Activated naive CD4-positive, alpha-beta T cell treated with anti-CD3 and anti-CD28 coated beads, Interleukin-2, amount 50 U/mL, for 72 hours (primary cell): ENCODE measurements at regions not wholly inside any gene's neighbourhood (a gene's known extent, or its start where the extent isn't known, plus 50 kb on each side); places are given as distances from the start of the nearest gene placed in this dataset.

Source experiments
- ATAC-seq, 2 donors: fragments of 150-1000 bp; cut with Tn5 transposase; 2 replicates each; pipeline ENCODE4 v1.10.0; 2021; ENCODE audit warnings: mild to moderate bottlenecking in 2 of 2, moderate library complexity in 2 of 2
- DNase-seq, 2 donors: peaks; one replicate each; pipeline ENCODE4 v3.0.0; 2021 to 2022; ENCODE audit warnings: low spot score in 2 of 2
- H3K27ac Mint-ChIP-seq, 2 donors: one replicate each; pipeline ENCODE4 v1.8.0; 2022; ENCODE audit warnings: mild to moderate bottlenecking in 2 of 2, mixed read lengths in 2 of 2
- H3K36me3 Mint-ChIP-seq, 2 donors: one replicate each; pipeline ENCODE4 v1.8.0; 2022; ENCODE audit warnings: mixed read lengths in 2 of 2
- H3K9me3 Mint-ChIP-seq, 2 donors: one replicate each; pipeline ENCODE4 v1.8.0; 2022; ENCODE audit warnings: mixed read lengths in 2 of 2

GRCh38 chr4:71243091-71243833 lies 95.6 kb upstream of the SLC4A4 start:
- DNase-seq, result no peak
- Mint-ChIP-seq H3K27ac (no peak overlapping the region), H3K36me3 (no peaks in the 10 kb centered on the region), H3K9me3 (no peaks in the 10 kb centered on the region)
- no peak for ATAC-seq

DNA sequence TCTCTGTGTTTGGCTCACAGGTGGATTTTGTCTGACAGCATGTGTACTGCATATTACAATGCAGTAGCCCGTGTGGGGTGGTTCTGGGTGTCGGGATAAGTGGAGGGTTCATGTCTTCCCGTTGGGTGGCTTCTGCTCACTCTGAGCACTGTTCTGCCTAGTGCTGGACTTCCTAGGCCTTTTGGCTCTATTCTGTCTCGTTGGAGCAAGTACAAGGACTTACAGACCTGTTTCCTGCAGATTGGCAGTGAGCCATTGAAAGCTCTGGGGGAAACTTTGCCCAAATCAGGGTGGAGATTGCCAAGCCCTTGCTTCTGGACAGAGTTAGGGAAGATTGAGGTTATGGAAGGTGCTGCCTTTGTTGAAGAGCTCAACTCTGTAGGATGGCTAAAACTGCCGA lies 91.1 kb upstream of the SLC4A4 start:
- Mint-ChIP-seq H3K27ac (no peak overlapping the region), H3K36me3 (no peaks in the 10 kb centered on the region), H3K9me3 (no peaks in the 10 kb centered on the region)
- DNase-seq (no peak), ATAC-seq (no peak)

- ATAC-seq, result no peak
- Mint-ChIP-seq H3K36me3 (no peaks in the 10 kb centered on the region), H3K27ac (no peak overlapping the region), H3K9me3 (no peaks in the 10 kb centered on the region)
- no peak for DNase-seq
Measured at GRCh38 chr4:71251261-71251660, 87.6 kb upstream of the SLC4A4 start.

GRCh38 chr4:71253545-71253944 lies 85.3 kb upstream of the SLC4A4 start:
- no peak for ATAC-seq
- Mint-ChIP-seq H3K27ac (no peak overlapping the region), H3K9me3 (no peaks in the 10 kb centered on the region), H3K36me3 (no peaks in the 10 kb centered on the region)
- DNase-seq, result no peak

GRCh38 chr4:71254451-71255012 lies 84.3 kb upstream of the SLC4A4 start:
- Mint-ChIP-seq H3K27ac (no peak overlapping the region), H3K9me3 (no peaks in the 10 kb centered on the region), H3K36me3 (no peaks in the 10 kb centered on the region)
- no peak for DNase-seq
- no peak for ATAC-seq

GRCh38 chr4:71255976-71256375 lies 82.8 kb upstream of the SLC4A4 start:
- DNase-seq (no peak), ATAC-seq (no peak)
- no peak overlapping the region for H3K27ac Mint-ChIP-seq
- H3K9me3 Mint-ChIP-seq, result no peaks in the 10 kb centered on the region
- no peaks in the 10 kb centered on the region for H3K36me3 Mint-ChIP-seq

DNA sequence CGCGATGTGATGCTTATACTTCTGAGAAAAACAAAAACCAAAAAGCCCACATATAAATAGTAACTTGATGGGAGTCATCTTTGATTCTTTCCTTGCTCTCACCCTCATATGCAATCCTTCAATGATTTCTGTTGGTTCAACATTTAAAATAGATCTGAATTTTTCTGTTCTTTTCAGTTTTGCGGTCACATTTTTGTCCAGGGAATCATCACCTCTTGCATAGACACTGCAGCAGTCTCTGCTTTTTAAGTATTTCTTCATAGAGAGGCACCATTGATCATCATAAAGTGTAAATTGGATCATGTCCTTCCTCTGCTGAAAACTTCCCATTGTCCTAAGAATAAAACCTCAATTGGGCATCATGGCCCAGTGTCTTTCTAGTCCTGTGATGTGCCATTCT lies 81.1 kb upstream of the SLC4A4 start:
- ATAC-seq, result no peak
- H3K27ac Mint-ChIP-seq, result no peak overlapping the region
- H3K9me3 Mint-ChIP-seq, result no peaks in the 10 kb centered on the region
- no peaks in the 10 kb centered on the region for H3K36me3 Mint-ChIP-seq
- no peak for DNase-seq

- Mint-ChIP-seq H3K9me3 (no peaks in the 10 kb centered on the region), H3K27ac (no peak overlapping the region), H3K36me3 (no peaks in the 10 kb centered on the region)
- ATAC-seq (no peak), DNase-seq (no peak)
Measured at GRCh38 chr4:71258323-71258722, 80.5 kb upstream of the SLC4A4 start.

DNA sequence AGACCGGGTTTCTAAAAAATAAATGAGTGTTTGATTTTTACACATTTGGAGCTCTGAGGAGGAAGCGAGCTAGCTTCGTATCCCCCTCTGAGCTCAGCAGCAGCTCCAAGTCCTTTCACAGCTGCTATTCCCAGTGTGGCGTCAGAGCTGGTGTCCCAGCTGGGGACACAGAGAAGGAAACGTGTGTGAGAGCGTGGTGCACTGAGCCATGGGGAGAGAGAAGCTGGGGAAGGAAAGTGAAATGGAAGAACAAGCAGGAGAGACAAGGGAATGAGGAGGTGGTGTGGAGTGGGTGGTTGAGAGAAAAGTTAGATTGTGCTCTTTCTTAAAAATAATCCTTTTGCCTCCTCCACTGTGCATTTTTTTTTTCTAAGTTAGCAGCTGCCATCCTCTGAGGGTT lies 79.5 kb upstream of the SLC4A4 start:
- no peak overlapping the region for H3K27ac Mint-ChIP-seq
- DNase-seq, result no peak
- H3K36me3 Mint-ChIP-seq, result no peaks in the 10 kb centered on the region
- H3K9me3 Mint-ChIP-seq, result no peaks in the 10 kb centered on the region
- no peak for ATAC-seq

DNA sequence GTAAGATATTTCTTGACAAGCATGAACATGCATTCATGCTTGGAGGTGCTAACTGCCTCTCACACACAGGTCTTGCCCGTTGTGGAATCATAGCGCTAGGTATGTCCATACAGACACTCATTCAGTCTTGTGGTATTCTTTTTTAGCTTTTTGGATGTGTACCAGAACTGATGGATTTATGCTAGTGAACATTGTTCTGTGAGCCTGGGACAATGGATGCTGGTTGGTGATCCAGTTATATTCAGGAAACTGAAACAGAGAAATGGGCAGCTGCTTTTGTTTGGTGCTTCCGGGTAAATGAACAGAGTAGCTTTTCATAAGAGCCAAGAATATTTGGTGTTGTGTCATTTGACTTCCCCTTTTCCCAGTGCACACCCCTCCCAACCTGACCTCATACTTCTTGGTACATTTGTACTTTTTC lies 78.9 kb upstream of the SLC4A4 start:
- no peak overlapping the region for H3K27ac Mint-ChIP-seq
- no peaks in the 10 kb centered on the region for H3K36me3 Mint-ChIP-seq
- H3K9me3 Mint-ChIP-seq, result no peaks in the 10 kb centered on the region
- no peak for ATAC-seq
- no peak for DNase-seq

- DNase-seq (no peak), ATAC-seq (no peak)
- Mint-ChIP-seq H3K27ac (no peak overlapping the region), H3K36me3 (no peaks in the 10 kb centered on the region), H3K9me3 (no peaks in the 10 kb centered on the region)
Measured at GRCh38 chr4:71260544-71260943, 78.3 kb upstream of the SLC4A4 start.

- Mint-ChIP-seq H3K9me3 (no peaks in the 10 kb centered on the region), H3K36me3 (no peaks in the 10 kb centered on the region), H3K27ac (no peak overlapping the region)
- ATAC-seq (no peak), DNase-seq (no peak)
Measured at GRCh38 chr4:71261001-71261400, 77.8 kb upstream of the SLC4A4 start.

GRCh38 chr4:71261633-71262121 lies 77.1 kb upstream of the SLC4A4 start:
- Mint-ChIP-seq H3K36me3 (no peaks in the 10 kb centered on the region), H3K9me3 (no peaks in the 10 kb centered on the region), H3K27ac (no peak overlapping the region)
- peak; percentile 22 to 58 for ATAC-seq
- DNase-seq, result no peak

- no peaks in the 10 kb centered on the region for H3K36me3 Mint-ChIP-seq
- DNase-seq (no peak), ATAC-seq (no peak)
- no peak overlapping the region for H3K27ac Mint-ChIP-seq
- no peaks in the 10 kb centered on the region for H3K9me3 Mint-ChIP-seq
Measured at GRCh38 chr4:71262161-71262560, 76.7 kb upstream of the SLC4A4 start.

DNA sequence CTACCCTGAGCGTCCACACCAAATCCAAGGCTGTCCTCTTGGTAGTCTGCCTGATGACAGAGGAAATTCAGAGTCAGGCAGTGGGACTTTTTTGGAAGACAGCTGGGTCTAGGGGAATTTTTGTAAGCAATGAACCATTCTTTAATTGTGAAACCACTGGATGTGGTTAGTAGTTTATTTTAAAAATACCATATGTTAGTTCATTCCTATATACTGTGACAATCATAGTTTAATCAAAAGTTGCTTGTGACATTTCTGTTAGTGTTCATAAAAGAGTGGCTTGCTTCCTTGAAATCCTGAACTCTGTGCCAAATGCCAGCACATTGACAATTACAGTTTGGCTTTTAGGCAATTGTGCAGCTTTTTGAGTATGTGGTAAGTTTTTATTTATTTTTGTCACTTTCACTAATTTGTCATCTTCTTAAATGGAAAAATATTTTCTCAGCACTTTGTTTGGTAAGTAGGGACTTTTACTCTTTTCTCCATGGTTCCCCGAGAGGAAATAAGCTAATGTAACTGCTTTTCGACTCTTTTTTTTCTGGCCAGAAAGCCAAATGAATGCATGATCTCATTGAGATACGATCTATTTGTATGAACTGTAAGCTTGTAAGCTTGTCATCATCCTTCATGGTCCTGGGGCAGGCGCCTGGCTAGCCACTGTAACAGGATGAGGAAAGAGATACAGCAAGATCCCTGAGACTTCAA lies 72.6 kb upstream of the SLC4A4 start:
- Mint-ChIP-seq H3K27ac (no peak overlapping the region), H3K36me3 (no peaks in the 10 kb centered on the region), H3K9me3 (no peaks in the 10 kb centered on the region)
- ATAC-seq (no peak), DNase-seq (no peak)

DNA sequence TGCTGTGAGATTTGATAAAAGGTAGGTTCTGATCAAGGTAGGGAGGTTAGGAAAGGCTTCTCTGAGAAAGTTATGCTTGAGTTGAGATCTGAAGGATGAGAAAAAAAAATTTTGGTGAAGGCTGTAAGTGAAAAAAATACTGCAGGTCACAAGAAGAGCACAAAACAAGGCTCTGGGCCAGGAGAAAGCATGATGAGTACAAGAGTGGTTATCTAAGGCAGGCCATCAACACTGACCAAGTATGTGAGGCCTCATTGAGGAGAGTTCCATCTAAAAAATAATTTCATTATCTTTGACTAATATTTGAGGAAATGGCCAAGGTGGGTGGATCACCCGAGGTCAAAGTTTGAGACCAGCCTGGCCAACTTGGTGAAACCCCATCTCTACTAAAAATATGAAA lies 71.6 kb upstream of the SLC4A4 start:
- no peak for ATAC-seq
- Mint-ChIP-seq H3K36me3 (no peaks in the 10 kb centered on the region), H3K9me3 (no peaks in the 10 kb centered on the region), H3K27ac (no peak overlapping the region)
- DNase-seq, result no peak

- DNase-seq (no peak), ATAC-seq (no peak)
- no peaks in the 10 kb centered on the region for H3K9me3 Mint-ChIP-seq
- no peaks in the 10 kb centered on the region for H3K36me3 Mint-ChIP-seq
- H3K27ac Mint-ChIP-seq, result no peak overlapping the region
Measured at GRCh38 chr4:71268166-71268565, 70.7 kb upstream of the SLC4A4 start.

GRCh38 chr4:71269233-71269632 lies 69.6 kb upstream of the SLC4A4 start:
- H3K27ac Mint-ChIP-seq, result no peak overlapping the region
- H3K9me3 Mint-ChIP-seq, result no peaks in the 10 kb centered on the region
- ATAC-seq, result no peak
- no peaks in the 10 kb centered on the region for H3K36me3 Mint-ChIP-seq
- no peak for DNase-seq
